ENCODE measurements at regions not wholly inside any gene's neighbourhood (a gene's known extent, or its start where the extent isn't known, plus 50 kb on each side); places are given as distances from the start of the nearest gene placed in this dataset.

GRCh38 chr10:71042699-71043098 lies 154.3 kb upstream of the PCBD1 start:
- DNase-seq (ENCODE audit: insufficient read length, low spot score): no peak
- FAIRE-seq: no peak

GRCh38 chr10:71043858-71044257 lies 155.5 kb upstream of the PCBD1 start:
- FAIRE-seq (no peak), DNase-seq (ENCODE audit: insufficient read length, low spot score) (no peak)

GRCh38 chr10:71044720-71045119 lies 156.4 kb upstream of the PCBD1 start:
- FAIRE-seq (no peak), DNase-seq (ENCODE audit: insufficient read length, low spot score) (no peak)

GRCh38 chr10:71045204-71045809 lies 156.9 kb upstream of the PCBD1 start:
- no peak for FAIRE-seq
- DNase-seq (ENCODE audit: insufficient read length, low spot score): no peak

- no peak for DNase-seq (ENCODE audit: insufficient read length, low spot score)
- FAIRE-seq: no peak
These were observed 157.6 kb upstream of the PCBD1 start for GRCh38 chr10:71045936-71046335.

GRCh38 chr10:71046747-71047146 lies 158.4 kb upstream of the PCBD1 start:
- DNase-seq (ENCODE audit: insufficient read length, low spot score) (no peak), FAIRE-seq (no peak)

- FAIRE-seq (no peak), DNase-seq (ENCODE audit: insufficient read length, low spot score) (no peak)
These were observed 160.7 kb upstream of the PCBD1 start for GRCh38 chr10:71048971-71049615.

- FAIRE-seq (no peak), DNase-seq (ENCODE audit: insufficient read length, low spot score) (no peak)
These were observed 161.6 kb upstream of the PCBD1 start for GRCh38 chr10:71049994-71050393.

- FAIRE-seq: no peak
- DNase-seq (ENCODE audit: insufficient read length, low spot score): no peak
These were observed 160.2 kb upstream of the UNC5B start for GRCh38 chr10:71052076-71052660.

GRCh38 chr10:71052708-71053107 lies 159.7 kb upstream of the UNC5B start:
- DNase-seq (ENCODE audit: insufficient read length, low spot score) (no peak), FAIRE-seq (no peak)

GRCh38 chr10:71053169-71053895 lies 159.0 kb upstream of the UNC5B start:
- no peak for FAIRE-seq
- no peak for DNase-seq (ENCODE audit: insufficient read length, low spot score)

GRCh38 chr10:71058308-71058707 lies 154.1 kb upstream of the UNC5B start:
- no peak for DNase-seq (ENCODE audit: insufficient read length, low spot score)
- no peak for FAIRE-seq

- DNase-seq (ENCODE audit: insufficient read length, low spot score) (no peak), FAIRE-seq (no peak)
These were observed 153.1 kb upstream of the UNC5B start for GRCh38 chr10:71059054-71059818.

GRCh38 chr10:71059943-71060342 lies 152.4 kb upstream of the UNC5B start:
- DNase-seq (ENCODE audit: insufficient read length, low spot score) (no peak), FAIRE-seq (no peak)

- FAIRE-seq (no peak), DNase-seq (ENCODE audit: insufficient read length, low spot score) (no peak)
These were observed 151.6 kb upstream of the UNC5B start for GRCh38 chr10:71060476-71061426.

GRCh38 chr10:71061472-71061871 lies 150.9 kb upstream of the UNC5B start:
- DNase-seq (ENCODE audit: insufficient read length, low spot score) (no peak), FAIRE-seq (no peak)

- FAIRE-seq (no peak), DNase-seq (ENCODE audit: insufficient read length, low spot score) (no peak)
These were observed 150.2 kb upstream of the UNC5B start for GRCh38 chr10:71062156-71062555.

- no peak for DNase-seq (ENCODE audit: insufficient read length, low spot score)
- FAIRE-seq: no peak
These were observed 149.0 kb upstream of the UNC5B start for GRCh38 chr10:71063401-71063800.

GRCh38 chr10:71064413-71065118 lies 147.8 kb upstream of the UNC5B start:
- FAIRE-seq (no peak), DNase-seq (ENCODE audit: insufficient read length, low spot score) (no peak)

Measured in HTR-8/SVneo (cell line).